SKM-1 treated with dmso at 0.1 percent for 144 hours (cell line): ENCODE measurements at regions not wholly inside any gene's neighbourhood (a gene's known extent, or its start where the extent isn't known, plus 50 kb on each side); places are given as distances from the start of the nearest gene placed in this dataset.

Source experiments
- DNase-seq: peaks from one replicate; lab custom pipeline; 2025; ENCODE audit not compliant: unreplicated experiment; lab: John Stamatoyannopoulos, UW

GRCh38 chr21:26659182-26659581 lies 86.1 kb upstream of the CYYR1 start:
- DNase-seq, result no peak

- DNase-seq, result no peak
Measured at GRCh38 chr21:26655460-26655859, 82.4 kb upstream of the CYYR1 start.

- DNase-seq, result no peak
Measured at GRCh38 chr21:26653430-26653829, 80.3 kb upstream of the CYYR1 start.

- DNase-seq, result no peak
Measured at GRCh38 chr21:26652854-26653253, 79.8 kb upstream of the CYYR1 start.

GRCh38 chr21:26641062-26641461 lies 68.0 kb upstream of the CYYR1 start:
- DNase-seq, result no peak

GRCh38 chr21:26637201-26637745 lies 64.2 kb upstream of the CYYR1 start:
- DNase-seq, result no peak

- no peak for DNase-seq
Measured at GRCh38 chr21:26635681-26636080, 62.6 kb upstream of the CYYR1 start.

- no peak for DNase-seq
Measured at GRCh38 chr21:26632691-26633090, 59.6 kb upstream of the CYYR1 start.

GRCh38 chr21:26626187-26626586 lies 53.1 kb upstream of the CYYR1 start:
- no peak for DNase-seq

- no peak for DNase-seq
Measured at GRCh38 chr21:26624983-26625519, 52.0 kb upstream of the CYYR1 start.
